ENCODE measurements at regions not wholly inside any gene's neighbourhood (a gene's known extent, or its start where the extent isn't known, plus 50 kb on each side); places are given as distances from the start of the nearest gene placed in this dataset.
A peak's percentile ranks its signal among the peaks of the same experiment; 100 is the strongest.

- no peak for DNase-seq (ENCODE audit: low read depth in 2 of 2)
Measured at GRCh38 chr11:116255321-116255953, 517.4 kb downstream of the BUD13 start.

GRCh38 chr11:116250155-116250554 is 522.6 kb downstream of the BUD13 start:
- DNase-seq (ENCODE audit: low read depth in 2 of 2) = no peak

- DNase-seq (ENCODE audit: low read depth in 2 of 2) = no peak
Measured at GRCh38 chr11:116249561-116249960, 523.2 kb downstream of the BUD13 start.

- no peak for DNase-seq (ENCODE audit: low read depth in 2 of 2)
Measured at GRCh38 chr11:116244889-116245288, 527.9 kb downstream of the BUD13 start.

GRCh38 chr11:116244439-116244838 is 528.3 kb downstream of the BUD13 start:
- no peak for DNase-seq (ENCODE audit: low read depth in 2 of 2)

GRCh38 chr11:116243991-116244390 is 528.8 kb downstream of the BUD13 start:
- no peak for DNase-seq (ENCODE audit: low read depth in 2 of 2)

GRCh38 chr11:116242006-116242405 is 530.8 kb downstream of the BUD13 start:
- DNase-seq (ENCODE audit: low read depth in 2 of 2) = no peak

- no peak for DNase-seq (ENCODE audit: low read depth in 2 of 2)
Measured at GRCh38 chr11:116240710-116241109, 532.1 kb downstream of the BUD13 start.

GRCh38 chr11:116239247-116239646 is 533.5 kb downstream of the BUD13 start:
- no peak for DNase-seq (ENCODE audit: low read depth in 2 of 2)

GRCh38 chr11:116234989-116235568 is 537.7 kb downstream of the BUD13 start:
- DNase-seq (ENCODE audit: low read depth in 2 of 2) = no peak

GRCh38 chr11:116233561-116233960 is 539.2 kb downstream of the BUD13 start:
- DNase-seq (ENCODE audit: low read depth in 2 of 2) = no peak

GRCh38 chr11:116232364-116232828 is 540.4 kb downstream of the BUD13 start:
- DNase-seq (ENCODE audit: low read depth in 2 of 2) = no peak

GRCh38 chr11:116231543-116231942 is 541.2 kb downstream of the BUD13 start:
- no peak for DNase-seq (ENCODE audit: low read depth in 2 of 2)

GRCh38 chr11:116230438-116230837 is 542.3 kb downstream of the BUD13 start:
- DNase-seq (ENCODE audit: low read depth in 2 of 2) = no peak

- no peak for DNase-seq (ENCODE audit: low read depth in 2 of 2)
Measured at GRCh38 chr11:116229236-116229970, 543.4 kb downstream of the BUD13 start.

- no peak for DNase-seq (ENCODE audit: low read depth in 2 of 2)
Measured at GRCh38 chr11:116226731-116227130, 546.1 kb downstream of the BUD13 start.

- DNase-seq (ENCODE audit: low read depth in 2 of 2) = no peak
Measured at GRCh38 chr11:116225784-116226585, 546.8 kb downstream of the BUD13 start.

- DNase-seq (ENCODE audit: low read depth in 2 of 2) = no peak
Measured at GRCh38 chr11:116225236-116225635, 547.6 kb downstream of the BUD13 start.

GRCh38 chr11:116224889-116225200 is 547.9 kb downstream of the BUD13 start:
- no peak for DNase-seq (ENCODE audit: low read depth in 2 of 2)

- DNase-seq (ENCODE audit: low read depth in 2 of 2) = peak; percentile 4 to 18
Measured at GRCh38 chr11:116224154-116224888, 548.5 kb downstream of the BUD13 start.

- DNase-seq (ENCODE audit: low read depth in 2 of 2) = no peak
Measured at GRCh38 chr11:116221351-116221750, 551.4 kb downstream of the BUD13 start.

Data from activated CD4-positive, alpha-beta T cell treated with anti-CD3 and anti-CD28 coated beads for 24 hours (primary cell).